ENCODE measurements at regions not wholly inside any gene's neighbourhood (a gene's known extent, or its start where the extent isn't known, plus 50 kb on each side); places are given as distances from the start of the nearest gene placed in this dataset.
"Not testable (repeated sequence)": the region's sequence is repeated elsewhere in the genome, so short reads cannot be mapped to it uniquely, and the experiment has no call there.

DNA sequence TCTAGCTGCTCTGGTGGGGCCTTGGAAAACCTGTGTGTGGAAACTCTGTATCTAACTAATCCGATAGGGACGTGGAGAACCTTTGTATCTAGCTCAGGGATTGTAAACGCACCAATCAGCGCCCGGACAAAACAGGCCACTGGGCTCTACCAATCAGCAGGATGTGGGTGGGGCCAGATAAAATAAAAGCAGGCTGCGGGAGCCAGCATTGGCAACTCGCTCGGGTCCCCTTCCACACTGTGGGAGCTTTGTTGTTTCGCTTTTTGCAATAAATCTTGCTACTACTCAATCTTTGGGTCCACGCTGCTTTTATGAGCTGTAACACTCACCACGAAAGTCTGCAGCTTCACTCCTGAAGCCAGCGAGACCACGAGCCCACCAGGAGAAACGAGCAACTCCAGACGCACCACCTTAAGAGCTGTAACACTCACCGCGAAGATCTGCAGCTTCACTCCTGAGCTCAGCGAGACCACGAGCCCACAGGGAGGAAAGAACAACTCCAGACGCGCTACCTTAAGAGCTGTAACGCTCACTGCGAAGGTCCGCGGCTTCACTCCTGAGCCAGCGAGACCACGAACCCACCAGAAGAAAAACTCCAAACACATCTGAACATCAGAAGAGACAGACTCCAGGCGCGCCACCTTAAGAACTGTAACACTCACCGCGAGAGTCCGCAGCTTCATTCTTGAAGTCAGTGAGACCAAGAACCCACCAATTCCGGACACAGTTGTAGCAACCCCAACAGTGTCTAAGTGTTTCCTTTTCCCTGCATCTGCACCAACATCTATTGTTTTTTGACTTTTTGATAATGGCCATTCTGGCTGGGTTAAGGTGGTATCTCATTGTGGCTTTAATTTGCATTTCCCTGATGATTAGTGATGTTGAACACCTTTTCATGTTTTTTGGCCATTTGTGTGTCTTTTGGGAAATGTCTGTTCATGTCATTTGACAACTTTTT is 92.2 kb upstream of the ITGB1 start:
- H3K79me2 ChIP-seq (ENCODE audit: control insufficient read depth, insufficient read depth, low read length); FAIRE-seq; H4K20me1 ChIP-seq (replicated peaks; ENCODE audit: control insufficient read depth, extremely low read depth, insufficient read depth, low read length); H3K4me3 ChIP-seq (replicated peaks in 1 of 3; ENCODE audit: insufficient read depth in 1 of 3, low read depth in 1 of 3, low read length in 3 of 3); H3K9me1 ChIP-seq (replicated peaks; ENCODE audit: control insufficient read depth, extremely low read depth, insufficient read depth, low read length); dilution Hi-C loops (cut with MboI; ENCODE audit: extremely low pct_ligation_motif_present, low sequenced_read_pairs); intact Hi-C loops (cut with micrococcal nuclease); H3K27ac ChIP-seq (ENCODE audit: insufficient read depth, low read depth, low read length); POLR2A ChIA-PET; H3K27me3 ChIP-seq (ENCODE audit: control insufficient read depth in 2 of 2, insufficient read depth in 2 of 2, low read length in 2 of 2); H3K9me3 ChIP-seq (replicated peaks; ENCODE audit: control insufficient read depth, insufficient read depth, low read length); DNase-seq (ENCODE audit: low read depth, low spot score); H3K9ac ChIP-seq (replicated peaks; ENCODE audit: extremely low read depth, insufficient read depth, low read length); BruUV-seq (replicated peaks); H2AFZ ChIP-seq (ENCODE audit: low read depth, low read length); H3K4me2 ChIP-seq (ENCODE audit: insufficient read depth, low read length); H3K36me3 ChIP-seq (ENCODE audit: control insufficient read depth in 2 of 2, extremely low read depth in 1 of 2, insufficient read depth in 2 of 2, low read length in 2 of 2): not testable (repeated sequence)
- CTCF ChIA-PET: interaction anchor here (1.0 kb wide), 1 partner anchor 18 kb away, joined by 3 read pairs; no protein-coding TSS in a partner anchor
- peaks cover 16% of the 10 kb centered on the region for H3K4me1 ChIP-seq (ENCODE audit: control insufficient read depth, extremely low read depth, insufficient read depth, low read length)

DNA sequence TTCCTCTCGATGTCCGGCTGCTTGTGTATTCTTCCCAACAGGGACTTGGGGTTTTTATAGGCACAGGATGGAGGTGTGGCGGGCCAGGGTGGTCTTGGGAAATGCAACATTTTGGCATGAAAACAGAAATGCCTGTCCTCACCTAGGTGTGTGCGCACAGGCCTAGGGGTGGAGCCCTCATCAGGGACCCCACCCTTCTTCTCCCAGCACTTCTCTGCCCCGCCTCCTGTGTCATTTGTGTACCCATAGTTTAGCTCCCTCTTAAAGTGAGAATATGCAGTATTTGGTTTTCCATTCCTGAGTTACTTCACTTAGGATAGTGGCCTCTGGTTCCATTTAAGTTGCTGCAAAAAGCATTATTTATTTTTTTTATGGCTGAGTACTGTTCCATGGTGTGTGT is 90.2 kb upstream of the ITGB1 start:
- Histone ChIP-seq H4K20me1 (replicated peaks; ENCODE audit: control insufficient read depth, extremely low read depth, insufficient read depth, low read length) (no peaks in the 10 kb centered on the region), H3K27ac (ENCODE audit: insufficient read depth, low read depth, low read length) (no peak overlapping the region), H3K9ac (replicated peaks; ENCODE audit: extremely low read depth, insufficient read depth, low read length) (no peak overlapping the region), H3K36me3 (ENCODE audit: control insufficient read depth in 2 of 2, extremely low read depth in 1 of 2, insufficient read depth in 2 of 2, low read length in 2 of 2) (no peaks in the 10 kb centered on the region), H3K79me2 (ENCODE audit: control insufficient read depth, insufficient read depth, low read length) (no peaks in the 10 kb centered on the region), H3K4me3 (replicated peaks in 1 of 3; ENCODE audit: insufficient read depth in 1 of 3, low read depth in 1 of 3, low read length in 3 of 3) (no peak overlapping the region), H2AFZ (ENCODE audit: low read depth, low read length) (no peak overlapping the region), H3K27me3 (ENCODE audit: control insufficient read depth in 2 of 2, insufficient read depth in 2 of 2, low read length in 2 of 2) (no peaks in the 10 kb centered on the region), H3K4me1 (ENCODE audit: control insufficient read depth, extremely low read depth, insufficient read depth, low read length) (peaks cover 10% of the 10 kb centered on the region), H3K9me3 (replicated peaks; ENCODE audit: control insufficient read depth, insufficient read depth, low read length) (no peaks in the 10 kb centered on the region), H3K4me2 (ENCODE audit: insufficient read depth, low read length) (no peak overlapping the region), H3K9me1 (replicated peaks; ENCODE audit: control insufficient read depth, extremely low read depth, insufficient read depth, low read length) (no peaks in the 10 kb centered on the region)
- POLR2A ChIA-PET: no interaction called here
- FAIRE-seq (no peak), DNase-seq (ENCODE audit: low read depth, low spot score) (no peak)
- intact Hi-C loops (cut with micrococcal nuclease): no loop called here
- CTCF ChIA-PET: interaction anchor here (1.0 kb wide), 1 partner anchor 145 kb away, joined by 3 read pairs; no protein-coding TSS in a partner anchor
- TF ChIP-seq MYC (IDR thresholded peaks at IDR 0.05; ENCODE audit: low read depth, low read length): no peak
- no peak for TF ChIP-seq POLR2AphosphoS5 (IDR thresholded peaks at IDR 0.05; ENCODE audit: insufficient read depth, low read depth, low read length)
- TF ChIP-seq FOS (IDR thresholded peaks at IDR 0.05; ENCODE audit: borderline replicate concordance, insufficient read depth, low read length): no peak
- TF ChIP-seq, protein P1, sequence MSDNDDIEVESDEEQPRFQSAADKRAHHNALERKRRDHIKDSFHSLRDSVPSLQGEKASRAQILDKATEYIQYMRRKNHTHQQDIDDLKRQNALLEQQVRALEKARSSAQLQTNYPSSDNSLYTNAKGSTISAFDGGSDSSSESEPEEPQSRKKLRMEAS (IDR thresholded peaks at IDR 0.05; ENCODE audit: insufficient read depth, insufficient read length): no peak
- no peak for TF ChIP-seq JUN (IDR thresholded peaks at IDR 0.05; ENCODE audit: borderline replicate concordance, insufficient read depth, insufficient read length, low read depth)
- TF ChIP-seq, protein P2, sequence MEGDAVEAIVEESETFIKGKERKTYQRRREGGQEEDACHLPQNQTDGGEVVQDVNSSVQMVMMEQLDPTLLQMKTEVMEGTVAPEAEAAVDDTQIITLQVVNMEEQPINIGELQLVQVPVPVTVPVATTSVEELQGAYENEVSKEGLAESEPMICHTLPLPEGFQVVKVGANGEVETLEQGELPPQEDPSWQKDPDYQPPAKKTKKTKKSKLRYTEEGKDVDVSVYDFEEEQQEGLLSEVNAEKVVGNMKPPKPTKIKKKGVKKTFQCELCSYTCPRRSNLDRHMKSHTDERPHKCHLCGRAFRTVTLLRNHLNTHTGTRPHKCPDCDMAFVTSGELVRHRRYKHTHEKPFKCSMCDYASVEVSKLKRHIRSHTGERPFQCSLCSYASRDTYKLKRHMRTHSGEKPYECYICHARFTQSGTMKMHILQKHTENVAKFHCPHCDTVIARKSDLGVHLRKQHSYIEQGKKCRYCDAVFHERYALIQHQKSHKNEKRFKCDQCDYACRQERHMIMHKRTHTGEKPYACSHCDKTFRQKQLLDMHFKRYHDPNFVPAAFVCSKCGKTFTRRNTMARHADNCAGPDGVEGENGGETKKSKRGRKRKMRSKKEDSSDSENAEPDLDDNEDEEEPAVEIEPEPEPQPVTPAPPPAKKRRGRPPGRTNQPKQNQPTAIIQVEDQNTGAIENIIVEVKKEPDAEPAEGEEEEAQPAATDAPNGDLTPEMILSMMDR (IDR thresholded peaks at IDR 0.05; ENCODE audit: extremely low read depth in 1 of 2, insufficient read depth in 1 of 2, low read depth in 1 of 2, low read length in 2 of 2): no peak
- no peak for TF ChIP-seq GATA2 (IDR thresholded peaks at IDR 0.05; ENCODE audit: insufficient read depth, insufficient read length, low read depth, low read length)
- TF ChIP-seq EZH2 (IDR thresholded peaks at IDR 0.05; ENCODE audit: borderline replicate concordance, low read depth, low read length, severe bottlenecking): no peak
- TF ChIP-seq POLR2A (IDR thresholded peaks at IDR 0.05; ENCODE audit: low read depth, low read length): no peak
- BruUV-seq (replicated peaks): no TSS peak
- dilution Hi-C loops (cut with MboI; ENCODE audit: extremely low pct_ligation_motif_present, low sequenced_read_pairs): no loop called here

Measured in endothelial cell of umbilical vein (primary cell).